ENCODE measurements at regions not wholly inside any gene's neighbourhood (a gene's known extent, or its start where the extent isn't known, plus 50 kb on each side); places are given as distances from the start of the nearest gene placed in this dataset.

DNA sequence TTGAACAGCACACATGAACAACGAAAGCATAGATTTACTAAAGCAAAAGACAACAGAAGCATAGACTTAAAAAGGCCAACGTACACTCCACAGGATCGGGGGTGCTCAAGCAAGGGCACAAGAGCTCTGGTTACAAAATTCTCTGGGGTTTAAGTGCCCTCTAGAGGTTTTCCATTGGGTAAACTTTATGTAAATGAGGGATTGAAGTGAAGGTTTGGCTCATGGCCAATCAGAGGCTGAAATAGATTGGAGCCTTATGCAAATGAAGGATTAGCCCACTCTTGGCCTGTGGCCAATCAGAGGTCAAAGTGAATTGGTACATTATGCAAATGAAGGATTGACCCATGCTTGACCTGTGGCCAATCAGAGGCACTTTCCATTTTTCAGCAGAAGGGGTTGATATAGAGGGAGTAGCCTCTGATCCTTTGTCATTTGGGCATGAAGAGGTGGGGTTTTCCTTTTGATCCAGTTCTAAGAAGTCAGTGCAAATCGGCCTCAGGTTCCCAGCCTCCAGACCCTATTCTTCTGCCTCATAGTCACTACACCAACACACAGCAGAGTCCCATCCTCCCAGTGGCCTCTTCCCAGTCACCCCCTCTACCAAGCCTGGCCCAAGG lies 244.9 kb downstream of the THBS2 start:
- Histone ChIP-seq H3K9ac (ENCODE audit: low read depth in 1 of 2, low read length in 2 of 2) (no peak overlapping the region), H3K4me3 (ENCODE audit: low read depth in 1 of 3, low read length in 3 of 3) (no peak overlapping the region), H3K36me3 (ENCODE audit: control insufficient read depth in 4 of 4, insufficient read depth in 3 of 4, low read depth in 1 of 4, low read length in 3 of 4) (no peaks in the 10 kb centered on the region), H3K27me3 (ENCODE audit: control insufficient read depth in 4 of 4, insufficient read depth in 4 of 4, low read length in 3 of 4) (no peaks in the 10 kb centered on the region), H3K9me3 (ENCODE audit: control insufficient read depth in 4 of 4, low read length in 3 of 4) (peaks cover 1 to 6% (median 3%) of the 10 kb centered on the region in 4 donors), H3K27ac (ENCODE audit: low read depth in 1 of 2, low read length in 2 of 2) (no peak overlapping the region), H3K4me1 (ENCODE audit: control insufficient read depth in 4 of 4, insufficient read depth in 4 of 4, low read length in 3 of 4) (no peaks in the 10 kb centered on the region)
- DNase-seq (ENCODE audit: low spot score): no peak
- no peak for TF ChIP-seq REST (IDR thresholded peaks at IDR 0.05)
- 68% methylated on average over 4 of the region's 4 CpGs for WGBS

DNA sequence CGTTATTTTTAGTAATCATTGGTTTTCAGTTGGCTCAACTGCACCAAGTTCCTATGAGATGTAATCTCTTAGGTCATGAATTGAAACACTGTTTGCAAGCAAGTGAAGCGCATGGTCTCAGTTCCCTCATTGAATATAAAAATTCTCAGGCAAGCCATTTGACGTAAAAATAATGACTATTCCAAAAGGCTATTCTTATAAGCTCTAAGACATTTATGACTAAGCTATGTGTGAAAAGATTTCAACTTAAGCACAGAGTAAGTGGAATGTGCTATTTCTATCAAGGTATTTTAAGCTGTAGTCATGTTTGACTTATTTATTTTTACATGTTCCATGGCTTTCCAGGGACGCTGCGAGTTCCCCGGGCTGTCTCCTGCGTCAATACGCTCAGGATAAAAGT lies 248.5 kb downstream of the THBS2 start:
- no peaks in the 10 kb centered on the region for H3K27me3 ChIP-seq (ENCODE audit: control insufficient read depth in 4 of 4, insufficient read depth in 4 of 4, low read length in 3 of 4)
- H3K9ac ChIP-seq (ENCODE audit: low read depth in 1 of 2, low read length in 2 of 2): no peak overlapping the region
- H3K4me1 ChIP-seq (ENCODE audit: control insufficient read depth in 4 of 4, insufficient read depth in 4 of 4, low read length in 3 of 4): no peaks in the 10 kb centered on the region
- H3K4me3 ChIP-seq (ENCODE audit: low read depth in 1 of 3, low read length in 3 of 3): no peak overlapping the region
- no peak overlapping the region for H3K27ac ChIP-seq (ENCODE audit: low read depth in 1 of 2, low read length in 2 of 2)
- H3K36me3 ChIP-seq (ENCODE audit: control insufficient read depth in 4 of 4, insufficient read depth in 3 of 4, low read depth in 1 of 4, low read length in 3 of 4): no peaks in the 10 kb centered on the region
- no peak for DNase-seq (ENCODE audit: low spot score)
- peaks cover 2 to 6% (median 4%) of the 10 kb centered on the region in 4 donors for H3K9me3 ChIP-seq (ENCODE audit: control insufficient read depth in 4 of 4, low read length in 3 of 4)
- 80% methylated on average over 8 of the region's 8 CpGs for WGBS
- no peak for TF ChIP-seq TAF1 (conservative IDR thresholded peaks at IDR 0.05)
- TF ChIP-seq HNF4G (IDR thresholded peaks at IDR 0.05): no peak
- TF ChIP-seq, protein P1, sequence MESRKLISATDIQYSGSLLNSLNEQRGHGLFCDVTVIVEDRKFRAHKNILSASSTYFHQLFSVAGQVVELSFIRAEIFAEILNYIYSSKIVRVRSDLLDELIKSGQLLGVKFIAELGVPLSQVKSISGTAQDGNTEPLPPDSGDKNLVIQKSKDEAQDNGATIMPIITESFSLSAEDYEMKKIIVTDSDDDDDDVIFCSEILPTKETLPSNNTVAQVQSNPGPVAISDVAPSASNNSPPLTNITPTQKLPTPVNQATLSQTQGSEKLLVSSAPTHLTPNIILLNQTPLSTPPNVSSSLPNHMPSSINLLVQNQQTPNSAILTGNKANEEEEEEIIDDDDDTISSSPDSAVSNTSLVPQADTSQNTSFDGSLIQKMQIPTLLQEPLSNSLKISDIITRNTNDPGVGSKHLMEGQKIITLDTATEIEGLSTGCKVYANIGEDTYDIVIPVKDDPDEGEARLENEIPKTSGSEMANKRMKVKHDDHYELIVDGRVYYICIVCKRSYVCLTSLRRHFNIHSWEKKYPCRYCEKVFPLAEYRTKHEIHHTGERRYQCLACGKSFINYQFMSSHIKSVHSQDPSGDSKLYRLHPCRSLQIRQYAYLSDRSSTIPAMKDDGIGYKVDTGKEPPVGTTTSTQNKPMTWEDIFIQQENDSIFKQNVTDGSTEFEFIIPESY (IDR thresholded peaks at IDR 0.05): no peak

GRCh38 chr6:169000022-169000421 lies 253.6 kb downstream of the THBS2 start:
- no peak for DNase-seq (ENCODE audit: low spot score)
- H3K4me3 ChIP-seq (ENCODE audit: low read depth in 1 of 3, low read length in 3 of 3): no peak overlapping the region
- no peaks in the 10 kb centered on the region for H3K36me3 ChIP-seq (ENCODE audit: control insufficient read depth in 4 of 4, insufficient read depth in 3 of 4, low read depth in 1 of 4, low read length in 3 of 4)
- H3K9me3 ChIP-seq (ENCODE audit: control insufficient read depth in 4 of 4, low read length in 3 of 4): peaks cover 2 to 6% (median 4%) of the 10 kb centered on the region in 4 donors
- WGBS: 91% methylated on average over 15 of the region's 15 CpGs
- no peaks in the 10 kb centered on the region for H3K4me1 ChIP-seq (ENCODE audit: control insufficient read depth in 4 of 4, insufficient read depth in 4 of 4, low read length in 3 of 4)
- no peak overlapping the region for H3K9ac ChIP-seq (ENCODE audit: low read depth in 1 of 2, low read length in 2 of 2)
- no peaks in the 10 kb centered on the region for H3K27me3 ChIP-seq (ENCODE audit: control insufficient read depth in 4 of 4, insufficient read depth in 4 of 4, low read length in 3 of 4)
- TF ChIP-seq, protein P2, sequence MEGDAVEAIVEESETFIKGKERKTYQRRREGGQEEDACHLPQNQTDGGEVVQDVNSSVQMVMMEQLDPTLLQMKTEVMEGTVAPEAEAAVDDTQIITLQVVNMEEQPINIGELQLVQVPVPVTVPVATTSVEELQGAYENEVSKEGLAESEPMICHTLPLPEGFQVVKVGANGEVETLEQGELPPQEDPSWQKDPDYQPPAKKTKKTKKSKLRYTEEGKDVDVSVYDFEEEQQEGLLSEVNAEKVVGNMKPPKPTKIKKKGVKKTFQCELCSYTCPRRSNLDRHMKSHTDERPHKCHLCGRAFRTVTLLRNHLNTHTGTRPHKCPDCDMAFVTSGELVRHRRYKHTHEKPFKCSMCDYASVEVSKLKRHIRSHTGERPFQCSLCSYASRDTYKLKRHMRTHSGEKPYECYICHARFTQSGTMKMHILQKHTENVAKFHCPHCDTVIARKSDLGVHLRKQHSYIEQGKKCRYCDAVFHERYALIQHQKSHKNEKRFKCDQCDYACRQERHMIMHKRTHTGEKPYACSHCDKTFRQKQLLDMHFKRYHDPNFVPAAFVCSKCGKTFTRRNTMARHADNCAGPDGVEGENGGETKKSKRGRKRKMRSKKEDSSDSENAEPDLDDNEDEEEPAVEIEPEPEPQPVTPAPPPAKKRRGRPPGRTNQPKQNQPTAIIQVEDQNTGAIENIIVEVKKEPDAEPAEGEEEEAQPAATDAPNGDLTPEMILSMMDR (IDR thresholded peaks at IDR 0.05; ENCODE audit: low read depth, low read length, missing input control): no peak
- no peak overlapping the region for H3K27ac ChIP-seq (ENCODE audit: low read depth in 1 of 2, low read length in 2 of 2)

Data from liver (tissue), 8 donors.